ENCODE measurements at regions not wholly inside any gene's neighbourhood (a gene's known extent, or its start where the extent isn't known, plus 50 kb on each side); places are given as distances from the start of the nearest gene placed in this dataset.

- TF ChIP-seq CTCF (IDR thresholded peaks at IDR 0.05): no peak
- no peak for TF ChIP-seq SIN3A (IDR thresholded peaks at IDR 0.05; ENCODE audit: borderline replicate concordance, insufficient read depth, low read depth, low read length)
- TF ChIP-seq POLR2AphosphoS5 (IDR thresholded peaks at IDR 0.05; ENCODE audit: low read depth, low read length): no peak
Observed at GRCh38 chr5:89929834-89930233, 479.7 kb downstream of the CETN3 start.
